ENCODE measurements at regions not wholly inside any gene's neighbourhood (a gene's known extent, or its start where the extent isn't known, plus 50 kb on each side); places are given as distances from the start of the nearest gene placed in this dataset.

- Mint-ChIP-seq H3K4me3 (no peak overlapping the region), H3K9me3 (no peaks in the 10 kb centered on the region), H3K27me3 (ENCODE audit: low read depth) (peaks cover 12% of the 10 kb centered on the region), H3K4me1 (ENCODE audit: low read depth) (no peaks in the 10 kb centered on the region), H3K36me3 (ENCODE audit: insufficient read depth) (no peaks in the 10 kb centered on the region)
- no peak for ATAC-seq
- no peak for DNase-seq
These were observed 343.6 kb downstream of the PTPRU start for GRCh38 chr1:29579821-29580425.

GRCh38 chr1:29577512-29577911 lies 341.2 kb downstream of the PTPRU start:
- H3K36me3 Mint-ChIP-seq (ENCODE audit: insufficient read depth) = no peaks in the 10 kb centered on the region
- ATAC-seq = no peak
- H3K4me1 Mint-ChIP-seq (ENCODE audit: low read depth) = no peaks in the 10 kb centered on the region
- no peaks in the 10 kb centered on the region for H3K9me3 Mint-ChIP-seq
- H3K27me3 Mint-ChIP-seq (ENCODE audit: low read depth) = peaks cover 4% of the 10 kb centered on the region
- H3K4me3 Mint-ChIP-seq = no peak overlapping the region
- no peak for DNase-seq

- Mint-ChIP-seq H3K4me1 (ENCODE audit: low read depth) (no peaks in the 10 kb centered on the region), H3K36me3 (ENCODE audit: insufficient read depth) (no peaks in the 10 kb centered on the region), H3K4me3 (no peak overlapping the region), H3K9me3 (no peaks in the 10 kb centered on the region), H3K27me3 (ENCODE audit: low read depth) (peaks cover 4% of the 10 kb centered on the region)
- ATAC-seq (no peak), DNase-seq (no peak)
These were observed 340.2 kb downstream of the PTPRU start for GRCh38 chr1:29576510-29576909.

DNA sequence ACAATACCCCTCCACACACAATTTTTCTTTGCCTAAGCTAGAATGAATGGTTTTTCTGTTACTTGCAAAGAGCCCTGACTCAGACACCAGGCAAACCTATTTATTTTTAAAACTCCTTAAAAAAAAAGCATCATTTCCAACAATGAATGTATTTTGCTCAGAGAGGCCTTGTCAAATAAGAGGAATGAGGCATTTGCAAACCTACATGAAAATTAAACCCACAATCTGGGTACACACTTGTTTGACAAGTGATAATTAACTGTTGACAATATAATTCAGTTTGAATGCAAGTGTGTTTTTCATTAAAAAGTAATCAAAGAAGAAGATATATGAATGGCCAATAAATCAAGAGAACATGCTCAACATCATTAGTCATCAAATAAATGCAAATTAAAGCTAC lies 339.5 kb downstream of the PTPRU start:
- DNase-seq (no peak), ATAC-seq (no peak)
- H3K36me3 Mint-ChIP-seq (ENCODE audit: insufficient read depth) = no peaks in the 10 kb centered on the region
- no peaks in the 10 kb centered on the region for H3K9me3 Mint-ChIP-seq
- no peaks in the 10 kb centered on the region for H3K4me1 Mint-ChIP-seq (ENCODE audit: low read depth)
- H3K4me3 Mint-ChIP-seq = no peak overlapping the region
- H3K27me3 Mint-ChIP-seq (ENCODE audit: low read depth) = peaks cover 4% of the 10 kb centered on the region

GRCh38 chr1:29575277-29575676 lies 339.0 kb downstream of the PTPRU start:
- Mint-ChIP-seq H3K36me3 (ENCODE audit: insufficient read depth) (no peaks in the 10 kb centered on the region), H3K4me3 (no peak overlapping the region), H3K4me1 (ENCODE audit: low read depth) (no peaks in the 10 kb centered on the region), H3K27me3 (ENCODE audit: low read depth) (peaks cover 4% of the 10 kb centered on the region), H3K9me3 (no peaks in the 10 kb centered on the region)
- ATAC-seq (no peak), DNase-seq (no peak)

GRCh38 chr1:29574871-29575270 lies 338.5 kb downstream of the PTPRU start:
- Mint-ChIP-seq H3K4me1 (ENCODE audit: low read depth) (no peaks in the 10 kb centered on the region), H3K4me3 (no peak overlapping the region), H3K27me3 (ENCODE audit: low read depth) (peaks cover 4% of the 10 kb centered on the region), H3K36me3 (ENCODE audit: insufficient read depth) (no peaks in the 10 kb centered on the region), H3K9me3 (no peaks in the 10 kb centered on the region)
- DNase-seq (no peak), ATAC-seq (no peak)

- no peaks in the 10 kb centered on the region for H3K4me1 Mint-ChIP-seq (ENCODE audit: low read depth)
- DNase-seq (no peak), ATAC-seq (no peak)
- peaks cover 9% of the 10 kb centered on the region for H3K9me3 Mint-ChIP-seq
- no peaks in the 10 kb centered on the region for H3K36me3 Mint-ChIP-seq (ENCODE audit: insufficient read depth)
- peaks cover 2% of the 10 kb centered on the region for H3K27me3 Mint-ChIP-seq (ENCODE audit: low read depth)
- no peak overlapping the region for H3K4me3 Mint-ChIP-seq
These were observed 333.8 kb downstream of the PTPRU start for GRCh38 chr1:29569971-29570634.

DNA sequence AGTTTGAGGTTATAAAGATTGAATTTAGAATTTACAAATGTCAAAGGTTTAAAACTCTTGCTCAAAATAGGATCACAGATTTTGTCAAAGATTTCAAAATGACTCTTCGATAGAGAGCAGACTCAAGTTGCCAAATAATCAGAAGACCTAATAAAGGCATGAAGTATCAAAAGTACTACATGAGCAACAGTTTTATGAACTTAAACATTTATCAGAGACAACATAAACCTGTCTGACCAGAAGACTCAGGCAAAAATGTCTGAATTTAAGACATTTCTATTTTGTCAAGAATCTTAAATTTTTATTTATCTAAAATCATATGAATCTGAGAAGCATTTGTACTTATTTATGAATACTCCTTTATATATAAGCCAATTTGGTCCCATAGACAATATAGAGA lies 330.9 kb downstream of the PTPRU start:
- Mint-ChIP-seq H3K27me3 (ENCODE audit: low read depth) (no peaks in the 10 kb centered on the region), H3K9me3 (peaks cover 28% of the 10 kb centered on the region)

GRCh38 chr1:29565490-29565889 lies 329.2 kb downstream of the PTPRU start:
- Mint-ChIP-seq H3K27me3 (ENCODE audit: low read depth) (no peaks in the 10 kb centered on the region), H3K9me3 (peaks cover 28% of the 10 kb centered on the region), H3K36me3 (ENCODE audit: insufficient read depth) (no peaks in the 10 kb centered on the region), H3K4me1 (ENCODE audit: low read depth) (no peaks in the 10 kb centered on the region), H3K4me3 (no peak overlapping the region)
- ATAC-seq = no peak
- DNase-seq = no peak

More for the DNA sequence above, 330.9 kb downstream of the PTPRU start:
- H3K4me3 Mint-ChIP-seq = no peak overlapping the region
- ATAC-seq = no peak
- no peaks in the 10 kb centered on the region for H3K36me3 Mint-ChIP-seq (ENCODE audit: insufficient read depth)
- no peaks in the 10 kb centered on the region for H3K4me1 Mint-ChIP-seq (ENCODE audit: low read depth)
- no peak for DNase-seq

GRCh38 chr1:29563571-29563970 lies 327.2 kb downstream of the PTPRU start:
- no peak overlapping the region for H3K4me3 Mint-ChIP-seq
- H3K36me3 Mint-ChIP-seq (ENCODE audit: insufficient read depth) = no peaks in the 10 kb centered on the region
- ATAC-seq (no peak), DNase-seq (no peak)
- peaks cover 7% of the 10 kb centered on the region for H3K27me3 Mint-ChIP-seq (ENCODE audit: low read depth)
- no peaks in the 10 kb centered on the region for H3K4me1 Mint-ChIP-seq (ENCODE audit: low read depth)
- peaks cover 28% of the 10 kb centered on the region for H3K9me3 Mint-ChIP-seq

DNA sequence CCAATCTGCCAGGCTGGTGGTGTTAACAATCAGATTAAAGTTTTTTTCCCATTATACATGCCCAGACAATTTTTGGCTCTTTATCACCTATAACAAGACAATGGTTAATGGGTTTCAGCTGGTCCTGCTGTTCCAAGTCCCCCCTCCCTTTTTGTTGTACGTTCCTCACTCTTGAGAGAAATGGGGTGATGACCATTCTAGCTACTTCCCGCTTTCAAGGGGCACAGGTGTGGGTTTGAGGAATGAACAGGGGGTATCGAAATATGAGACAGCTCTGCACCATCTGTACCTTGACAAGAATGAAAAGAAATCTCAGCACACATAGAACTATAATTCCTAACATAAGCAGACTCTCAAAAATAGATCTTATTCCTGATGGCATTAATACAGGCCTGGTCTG lies 326.8 kb downstream of the PTPRU start:
- Mint-ChIP-seq H3K27me3 (ENCODE audit: low read depth) (peaks cover 8% of the 10 kb centered on the region), H3K36me3 (ENCODE audit: insufficient read depth) (no peaks in the 10 kb centered on the region), H3K9me3 (peaks cover 25% of the 10 kb centered on the region), H3K4me3 (no peak overlapping the region), H3K4me1 (ENCODE audit: low read depth) (no peaks in the 10 kb centered on the region)
- ATAC-seq (no peak), DNase-seq (no peak)

DNA sequence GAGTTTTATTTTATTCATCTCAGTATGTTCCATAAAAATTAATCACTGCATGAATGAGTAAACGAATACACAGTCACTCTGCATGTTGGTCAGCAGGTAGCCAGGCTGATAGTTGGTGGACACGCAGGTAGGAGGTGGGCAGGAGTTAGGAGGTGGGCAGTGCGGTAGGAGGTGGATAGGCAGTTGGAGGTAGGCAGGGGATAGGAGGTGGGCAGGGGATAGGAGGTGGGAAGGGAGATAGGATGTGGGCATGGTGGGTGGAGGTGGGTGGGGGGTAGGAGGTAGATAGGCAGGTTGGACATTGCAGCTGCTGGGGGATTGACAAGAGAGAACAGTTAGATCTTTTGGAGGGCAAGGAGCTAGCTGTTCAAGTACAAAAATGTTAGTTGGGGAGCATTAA lies 322.7 kb downstream of the PTPRU start:
- ATAC-seq = no peak
- Mint-ChIP-seq H3K36me3 (ENCODE audit: insufficient read depth) (no peaks in the 10 kb centered on the region), H3K4me3 (no peak overlapping the region), H3K9me3 (peaks cover 12% of the 10 kb centered on the region), H3K27me3 (ENCODE audit: low read depth) (peaks cover 13% of the 10 kb centered on the region), H3K4me1 (ENCODE audit: low read depth) (peaks cover 3% of the 10 kb centered on the region)
- no peak for DNase-seq

DNA sequence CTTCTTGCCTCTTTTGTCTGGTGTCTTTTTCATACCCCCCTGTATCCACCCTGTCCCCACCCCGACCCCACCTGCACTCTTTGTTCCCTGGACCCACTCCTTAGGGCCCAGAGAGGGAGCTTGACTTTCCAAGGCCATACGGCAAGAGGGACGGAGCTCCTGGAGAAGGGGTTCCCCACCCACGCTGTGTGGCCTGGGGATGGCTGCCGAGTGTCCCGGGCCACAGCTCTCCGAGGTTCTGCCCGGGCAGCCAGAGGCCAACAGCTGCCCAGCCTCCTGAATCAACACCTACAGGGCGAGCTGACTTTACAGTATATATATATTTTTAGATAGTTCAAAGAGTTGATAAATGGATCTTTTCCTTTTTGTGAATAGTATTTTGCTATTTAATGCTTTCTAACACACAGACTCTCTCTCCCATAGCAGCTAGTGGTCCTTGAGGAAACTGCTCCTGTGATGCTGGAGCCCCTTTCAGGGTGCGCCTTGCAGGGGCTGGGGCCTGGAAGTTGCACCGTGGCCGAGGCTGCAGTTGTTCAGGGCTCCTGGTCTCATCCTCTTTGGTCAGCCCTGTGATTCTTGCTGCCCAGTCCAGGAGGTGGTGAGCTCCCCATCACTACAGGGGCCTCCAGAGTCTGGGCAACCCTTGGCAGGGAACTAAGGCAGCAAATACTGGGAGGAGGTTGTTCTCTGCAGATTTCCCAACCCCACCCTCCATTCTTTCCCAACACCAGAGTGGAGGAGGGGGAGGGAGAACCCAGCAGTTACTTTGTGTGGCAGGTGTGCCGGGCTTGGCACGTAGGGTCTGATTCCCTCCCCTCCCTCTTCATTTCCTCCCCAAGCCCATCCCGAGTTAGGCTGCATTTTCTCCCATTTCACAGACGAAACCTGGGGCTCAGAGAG lies 321.6 kb downstream of the PTPRU start:
- Mint-ChIP-seq H3K9me3 (peaks cover 6% of the 10 kb centered on the region), H3K27me3 (ENCODE audit: low read depth) (peaks cover 13% of the 10 kb centered on the region), H3K4me1 (ENCODE audit: low read depth) (peaks cover 3% of the 10 kb centered on the region), H3K4me3 (no peak overlapping the region), H3K36me3 (ENCODE audit: insufficient read depth) (no peaks in the 10 kb centered on the region)
- no peak for ATAC-seq
- no peak for DNase-seq

GRCh38 chr1:29557066-29557465 lies 320.7 kb downstream of the PTPRU start:
- ATAC-seq (no peak), DNase-seq (no peak)
- H3K4me1 Mint-ChIP-seq (ENCODE audit: low read depth) = peaks cover 3% of the 10 kb centered on the region
- H3K9me3 Mint-ChIP-seq = no peaks in the 10 kb centered on the region
- no peaks in the 10 kb centered on the region for H3K36me3 Mint-ChIP-seq (ENCODE audit: insufficient read depth)
- H3K27me3 Mint-ChIP-seq (ENCODE audit: low read depth) = peaks cover 13% of the 10 kb centered on the region
- H3K4me3 Mint-ChIP-seq = no peak overlapping the region

DNA sequence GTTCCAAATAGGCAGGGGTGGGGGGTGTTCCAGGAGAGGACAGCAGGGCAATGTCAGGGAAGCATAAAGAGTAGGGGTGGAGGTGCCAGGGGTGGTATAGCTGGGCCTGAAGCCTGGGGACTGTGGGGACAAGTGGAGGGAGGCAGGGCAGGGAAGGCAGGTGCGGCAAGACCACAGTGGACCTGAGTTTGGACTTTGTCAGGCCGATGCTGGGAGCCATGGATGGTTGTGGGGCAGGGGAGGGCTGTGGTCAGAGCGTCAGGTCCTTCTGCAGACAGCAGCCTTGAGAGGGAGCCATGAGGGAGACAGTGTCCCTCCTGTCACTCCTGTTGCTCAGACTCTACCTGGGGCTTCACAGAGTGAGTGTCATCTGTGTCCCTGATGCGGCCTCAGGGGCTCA lies 320.3 kb downstream of the PTPRU start:
- Mint-ChIP-seq H3K36me3 (ENCODE audit: insufficient read depth) (no peaks in the 10 kb centered on the region), H3K4me3 (no peak overlapping the region), H3K9me3 (no peaks in the 10 kb centered on the region), H3K4me1 (ENCODE audit: low read depth) (peaks cover 3% of the 10 kb centered on the region), H3K27me3 (ENCODE audit: low read depth) (peaks cover 13% of the 10 kb centered on the region)
- DNase-seq (no peak), ATAC-seq (no peak)

Measured in activated T-cell treated with anti-CD3 and anti-CD28 coated beads, Interleukin-2, amount 50 U/mL, for 4 hours (primary cell).